Esophagus squamous epithelium (tissue), 4 donors: ENCODE measurements at regions not wholly inside any gene's neighbourhood (a gene's known extent, or its start where the extent isn't known, plus 50 kb on each side); places are given as distances from the start of the nearest gene placed in this dataset.

ENCODE experiments used
- POLR2A ChIP-seq, 4 donors: fragments of 450-650 bp; IDR thresholded peaks; one replicate each; pipeline ENCODE4 v1.6.1; 2017; ENCODE audit warnings: antibody characterized with exemption in 4 of 4, mild to moderate bottlenecking in 4 of 4, moderate library complexity in 3 of 4
- TF ChIP-seq, protein P1 (sequence below), 6 experiments: fragments of 450-650 bp in 4 of 6; fragments of 200-600 bp in 2 of 6; sonication (generic) in 2 of 6; IDR thresholded peaks; one replicate each; pipeline ENCODE4 v1.5.1; 2016 to 2019; ENCODE audit warnings: antibody characterized with exemption in 6 of 6, mild to moderate bottlenecking in 4 of 6, moderate library complexity in 4 of 6

DNA sequence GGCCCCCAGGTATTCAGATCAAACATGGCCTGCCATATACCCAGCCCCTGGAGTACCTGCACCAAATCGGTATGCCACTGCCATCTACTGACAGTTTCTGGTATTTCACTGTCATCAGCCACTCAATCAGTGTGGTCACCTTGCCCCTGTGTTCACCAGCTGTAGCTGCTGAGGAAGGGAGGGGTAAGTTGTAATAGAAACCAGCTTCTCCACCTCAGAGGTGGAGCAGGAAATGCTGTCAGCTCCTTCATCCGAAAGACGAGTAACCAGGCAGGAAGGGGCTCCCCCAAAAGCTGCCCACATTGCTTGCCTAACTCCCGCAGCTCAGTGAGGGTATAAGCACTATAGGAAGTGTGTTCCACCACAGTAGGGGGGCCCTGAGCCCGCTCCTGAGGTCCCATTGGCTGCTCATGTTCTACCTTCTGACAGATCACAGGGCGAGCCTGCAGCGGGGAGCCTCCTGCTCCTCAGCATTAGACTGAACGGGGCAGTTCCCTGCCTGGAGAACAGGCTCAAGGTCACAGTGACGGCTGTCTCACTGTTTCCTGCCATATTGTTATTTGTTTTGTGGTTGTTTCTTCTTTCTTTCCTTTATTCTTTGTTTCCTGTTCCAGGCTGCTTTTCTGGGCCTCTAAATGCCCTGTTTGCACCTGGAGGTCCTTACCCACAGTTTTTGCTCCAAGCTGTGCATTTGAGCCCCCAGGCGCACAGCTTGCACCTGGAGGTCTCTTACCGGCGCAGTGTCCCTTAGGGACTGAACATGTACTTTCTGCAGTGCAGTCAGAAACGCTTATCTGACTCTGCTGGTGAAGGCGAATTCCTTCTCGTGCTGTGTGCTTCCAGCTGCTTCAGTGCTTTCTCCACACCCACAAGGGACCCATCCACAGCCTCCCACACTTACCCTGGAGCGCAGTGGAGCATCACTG lies 1638.3 kb downstream of the MRPL39 start:
- TF ChIP-seq POLR2A (IDR thresholded peaks at IDR 0.05): no peak
- TF ChIP-seq, protein P1, sequence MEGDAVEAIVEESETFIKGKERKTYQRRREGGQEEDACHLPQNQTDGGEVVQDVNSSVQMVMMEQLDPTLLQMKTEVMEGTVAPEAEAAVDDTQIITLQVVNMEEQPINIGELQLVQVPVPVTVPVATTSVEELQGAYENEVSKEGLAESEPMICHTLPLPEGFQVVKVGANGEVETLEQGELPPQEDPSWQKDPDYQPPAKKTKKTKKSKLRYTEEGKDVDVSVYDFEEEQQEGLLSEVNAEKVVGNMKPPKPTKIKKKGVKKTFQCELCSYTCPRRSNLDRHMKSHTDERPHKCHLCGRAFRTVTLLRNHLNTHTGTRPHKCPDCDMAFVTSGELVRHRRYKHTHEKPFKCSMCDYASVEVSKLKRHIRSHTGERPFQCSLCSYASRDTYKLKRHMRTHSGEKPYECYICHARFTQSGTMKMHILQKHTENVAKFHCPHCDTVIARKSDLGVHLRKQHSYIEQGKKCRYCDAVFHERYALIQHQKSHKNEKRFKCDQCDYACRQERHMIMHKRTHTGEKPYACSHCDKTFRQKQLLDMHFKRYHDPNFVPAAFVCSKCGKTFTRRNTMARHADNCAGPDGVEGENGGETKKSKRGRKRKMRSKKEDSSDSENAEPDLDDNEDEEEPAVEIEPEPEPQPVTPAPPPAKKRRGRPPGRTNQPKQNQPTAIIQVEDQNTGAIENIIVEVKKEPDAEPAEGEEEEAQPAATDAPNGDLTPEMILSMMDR (IDR thresholded peaks at IDR 0.05): peak in 5 of 6 experiments; percentile 8 to 54 (median 36)
